ENCODE measurements at regions not wholly inside any gene's neighbourhood (a gene's known extent, or its start where the extent isn't known, plus 50 kb on each side); places are given as distances from the start of the nearest gene placed in this dataset.

- TF ChIP-seq CTCF (IDR thresholded peaks at IDR 0.05; ENCODE audit: low read depth, low read length, poor library complexity, severe bottlenecking) = no peak
- TF ChIP-seq EZH2phosphoT487 (IDR thresholded peaks at IDR 0.05; ENCODE audit: borderline replicate concordance, low read length) = no peak
These were observed 610.3 kb upstream of the CDH5 start for GRCh38 chr16:65756163-65756562.

Data from DOHH2 (cell line).